Thyroid gland (tissue), 4 donors: ENCODE measurements at regions not wholly inside any gene's neighbourhood (a gene's known extent, or its start where the extent isn't known, plus 50 kb on each side); places are given as distances from the start of the nearest gene placed in this dataset.

Experiments used
- POLR2A ChIP-seq, 2 donors: fragments of 450-650 bp; IDR thresholded peaks; one replicate each; pipeline ENCODE4 v1.6.1; 2017; ENCODE audit warnings: antibody characterized with exemption in 2 of 2, mild to moderate bottlenecking in 2 of 2, moderate library complexity in 1 of 2
- TF ChIP-seq, protein P1 (sequence below), 6 experiments: fragments of 200-600 bp in 3 of 6; fragments of 450-650 bp in 3 of 6; sonication (generic) in 3 of 6; IDR thresholded peaks; one replicate each; pipeline ENCODE4 v1.5.1; 2016 to 2019; ENCODE audit warnings: antibody characterized with exemption in 6 of 6, mild to moderate bottlenecking in 2 of 6, inconsistent platforms in 1 of 6, moderate library complexity in 1 of 6

DNA sequence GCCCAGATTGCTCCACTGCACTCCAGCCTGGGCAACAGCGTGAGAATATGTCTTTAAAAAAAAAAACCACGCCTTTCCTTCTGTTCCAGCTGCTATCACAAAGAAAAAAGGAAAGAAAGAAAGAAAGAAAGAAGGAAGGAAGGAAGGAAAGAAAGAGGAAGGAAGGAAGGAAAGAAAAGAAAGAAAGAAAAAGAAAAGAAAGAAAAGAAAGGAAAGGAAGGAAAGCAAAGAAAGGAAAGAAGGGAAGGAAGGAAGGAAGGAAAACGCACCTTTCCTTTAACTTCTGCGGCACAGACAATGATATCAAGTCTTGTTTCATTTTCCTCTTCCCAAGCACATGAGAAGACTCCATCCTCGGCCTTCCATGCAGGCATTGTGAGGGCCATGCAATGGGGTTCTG, 107.4 kb upstream of the NOCT start:
- TF ChIP-seq, protein P1, sequence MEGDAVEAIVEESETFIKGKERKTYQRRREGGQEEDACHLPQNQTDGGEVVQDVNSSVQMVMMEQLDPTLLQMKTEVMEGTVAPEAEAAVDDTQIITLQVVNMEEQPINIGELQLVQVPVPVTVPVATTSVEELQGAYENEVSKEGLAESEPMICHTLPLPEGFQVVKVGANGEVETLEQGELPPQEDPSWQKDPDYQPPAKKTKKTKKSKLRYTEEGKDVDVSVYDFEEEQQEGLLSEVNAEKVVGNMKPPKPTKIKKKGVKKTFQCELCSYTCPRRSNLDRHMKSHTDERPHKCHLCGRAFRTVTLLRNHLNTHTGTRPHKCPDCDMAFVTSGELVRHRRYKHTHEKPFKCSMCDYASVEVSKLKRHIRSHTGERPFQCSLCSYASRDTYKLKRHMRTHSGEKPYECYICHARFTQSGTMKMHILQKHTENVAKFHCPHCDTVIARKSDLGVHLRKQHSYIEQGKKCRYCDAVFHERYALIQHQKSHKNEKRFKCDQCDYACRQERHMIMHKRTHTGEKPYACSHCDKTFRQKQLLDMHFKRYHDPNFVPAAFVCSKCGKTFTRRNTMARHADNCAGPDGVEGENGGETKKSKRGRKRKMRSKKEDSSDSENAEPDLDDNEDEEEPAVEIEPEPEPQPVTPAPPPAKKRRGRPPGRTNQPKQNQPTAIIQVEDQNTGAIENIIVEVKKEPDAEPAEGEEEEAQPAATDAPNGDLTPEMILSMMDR (IDR thresholded peaks at IDR 0.05): no peak
- TF ChIP-seq POLR2A (IDR thresholded peaks at IDR 0.05): no peak
